ENCODE measurements at regions not wholly inside any gene's neighbourhood (a gene's known extent, or its start where the extent isn't known, plus 50 kb on each side); places are given as distances from the start of the nearest gene placed in this dataset.

DNA sequence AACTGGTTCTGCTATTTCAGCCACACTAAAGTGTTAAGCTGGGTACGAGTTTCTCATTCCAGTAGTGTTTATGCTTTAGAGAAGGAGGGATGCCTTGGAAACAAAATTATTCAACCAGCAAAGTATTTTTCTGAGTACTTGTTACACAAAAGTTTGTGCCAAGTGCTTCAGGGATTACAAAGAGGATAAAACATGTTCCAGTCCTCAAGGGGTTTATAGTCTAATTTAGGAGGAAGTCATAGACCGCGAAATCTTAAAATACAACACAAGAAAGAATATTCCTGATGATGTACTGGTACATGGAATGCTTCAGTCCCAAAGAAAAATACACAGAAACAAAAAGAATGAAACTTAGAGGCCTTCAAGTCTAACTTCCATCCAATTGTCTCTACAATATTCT, 85.4 kb upstream of the NR4A3 start:
- Mint-ChIP-seq H3K27ac (ENCODE audit: unreplicated experiment) (no peak overlapping the region), H3K4me1 (no peaks in the 10 kb centered on the region), H3K9me3 (no peaks in the 10 kb centered on the region), H3K4me3 (no peak overlapping the region), H3K36me3 (ENCODE audit: low read depth) (no peaks in the 10 kb centered on the region), H3K27me3 (ENCODE audit: low read depth) (no peaks in the 10 kb centered on the region)
- DNase-seq (ENCODE audit: low read depth, low spot score) = no peak
- TF ChIP-seq, protein P1, sequence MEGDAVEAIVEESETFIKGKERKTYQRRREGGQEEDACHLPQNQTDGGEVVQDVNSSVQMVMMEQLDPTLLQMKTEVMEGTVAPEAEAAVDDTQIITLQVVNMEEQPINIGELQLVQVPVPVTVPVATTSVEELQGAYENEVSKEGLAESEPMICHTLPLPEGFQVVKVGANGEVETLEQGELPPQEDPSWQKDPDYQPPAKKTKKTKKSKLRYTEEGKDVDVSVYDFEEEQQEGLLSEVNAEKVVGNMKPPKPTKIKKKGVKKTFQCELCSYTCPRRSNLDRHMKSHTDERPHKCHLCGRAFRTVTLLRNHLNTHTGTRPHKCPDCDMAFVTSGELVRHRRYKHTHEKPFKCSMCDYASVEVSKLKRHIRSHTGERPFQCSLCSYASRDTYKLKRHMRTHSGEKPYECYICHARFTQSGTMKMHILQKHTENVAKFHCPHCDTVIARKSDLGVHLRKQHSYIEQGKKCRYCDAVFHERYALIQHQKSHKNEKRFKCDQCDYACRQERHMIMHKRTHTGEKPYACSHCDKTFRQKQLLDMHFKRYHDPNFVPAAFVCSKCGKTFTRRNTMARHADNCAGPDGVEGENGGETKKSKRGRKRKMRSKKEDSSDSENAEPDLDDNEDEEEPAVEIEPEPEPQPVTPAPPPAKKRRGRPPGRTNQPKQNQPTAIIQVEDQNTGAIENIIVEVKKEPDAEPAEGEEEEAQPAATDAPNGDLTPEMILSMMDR (conservative IDR thresholded peaks at IDR 0.05) = no peak

DNA sequence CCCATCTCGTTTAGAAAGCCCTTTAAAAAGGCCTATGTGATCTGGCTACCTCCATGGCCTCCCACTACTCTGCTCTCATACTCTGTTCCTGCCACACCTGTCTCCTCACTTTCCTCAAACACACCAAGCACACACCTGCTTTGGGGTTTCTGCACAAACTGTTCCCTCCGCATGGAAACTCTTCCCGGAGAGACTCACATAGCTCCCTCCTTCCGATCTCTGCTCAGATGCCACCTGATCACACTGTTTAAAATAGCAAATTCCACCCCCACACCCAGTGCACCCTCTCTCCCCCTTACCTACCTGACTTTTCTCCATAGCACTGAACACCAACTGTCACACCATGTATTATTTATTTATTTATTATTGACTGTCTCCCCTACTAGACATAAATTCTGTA, 84.0 kb upstream of the NR4A3 start:
- Mint-ChIP-seq H3K4me3 (no peak overlapping the region), H3K27me3 (ENCODE audit: low read depth) (no peaks in the 10 kb centered on the region), H3K4me1 (no peaks in the 10 kb centered on the region), H3K27ac (ENCODE audit: unreplicated experiment) (no peak overlapping the region), H3K36me3 (ENCODE audit: low read depth) (no peaks in the 10 kb centered on the region), H3K9me3 (no peaks in the 10 kb centered on the region)
- no peak for DNase-seq (ENCODE audit: low read depth, low spot score)
- TF ChIP-seq, protein P1 (conservative IDR thresholded peaks at IDR 0.05) = no peak

DNA sequence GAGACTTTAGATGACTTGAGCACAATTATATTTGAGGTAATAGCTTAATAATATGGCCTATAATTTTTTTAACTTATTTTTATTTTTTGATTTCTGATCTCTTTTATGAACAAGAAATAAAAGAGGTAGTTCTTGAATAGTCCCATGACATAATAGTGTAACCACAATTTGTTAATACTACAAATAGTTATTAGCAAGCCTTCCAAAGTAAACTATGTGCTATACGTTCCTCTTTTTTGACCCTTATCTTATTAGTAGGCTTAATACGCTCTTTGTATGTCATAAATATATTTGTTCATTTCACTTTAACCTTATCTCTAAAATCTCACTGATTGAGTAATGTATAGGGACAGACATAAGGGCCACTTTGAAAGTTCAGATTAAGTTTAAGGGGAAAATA, 78.7 kb upstream of the NR4A3 start:
- Mint-ChIP-seq H3K4me1 (no peaks in the 10 kb centered on the region), H3K4me3 (no peak overlapping the region), H3K36me3 (ENCODE audit: low read depth) (no peaks in the 10 kb centered on the region), H3K27me3 (ENCODE audit: low read depth) (no peaks in the 10 kb centered on the region), H3K9me3 (no peaks in the 10 kb centered on the region), H3K27ac (ENCODE audit: unreplicated experiment) (no peak overlapping the region)
- TF ChIP-seq, protein P1 (conservative IDR thresholded peaks at IDR 0.05) = no peak
- DNase-seq (ENCODE audit: low read depth, low spot score) = no peak

DNA sequence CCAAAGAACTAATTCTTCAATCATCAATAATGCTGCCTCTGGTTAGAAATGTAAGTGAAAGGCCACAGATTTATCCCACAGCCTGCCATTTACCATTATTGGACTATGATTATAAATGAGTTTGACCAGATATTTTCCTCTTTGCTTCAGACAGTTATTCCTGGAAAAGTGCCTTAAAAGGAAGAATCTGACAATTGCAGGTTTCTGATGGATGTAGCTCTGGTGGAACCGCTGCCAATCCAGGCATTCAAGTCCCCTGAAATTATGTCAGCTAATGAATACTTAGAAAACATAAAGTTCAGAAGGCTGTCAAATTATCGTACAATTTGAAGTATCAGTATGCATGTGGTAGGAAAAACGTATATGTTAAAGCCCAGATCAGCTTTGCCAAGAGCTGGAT, 78.2 kb upstream of the NR4A3 start:
- H3K4me1 Mint-ChIP-seq = no peaks in the 10 kb centered on the region
- no peak for DNase-seq (ENCODE audit: low read depth, low spot score)
- no peak overlapping the region for H3K27ac Mint-ChIP-seq (ENCODE audit: unreplicated experiment)
- TF ChIP-seq, protein P1 (conservative IDR thresholded peaks at IDR 0.05) = no peak
- H3K27me3 Mint-ChIP-seq (ENCODE audit: low read depth) = no peaks in the 10 kb centered on the region
- no peaks in the 10 kb centered on the region for H3K9me3 Mint-ChIP-seq
- H3K4me3 Mint-ChIP-seq = no peak overlapping the region
- H3K36me3 Mint-ChIP-seq (ENCODE audit: low read depth) = no peaks in the 10 kb centered on the region

DNA sequence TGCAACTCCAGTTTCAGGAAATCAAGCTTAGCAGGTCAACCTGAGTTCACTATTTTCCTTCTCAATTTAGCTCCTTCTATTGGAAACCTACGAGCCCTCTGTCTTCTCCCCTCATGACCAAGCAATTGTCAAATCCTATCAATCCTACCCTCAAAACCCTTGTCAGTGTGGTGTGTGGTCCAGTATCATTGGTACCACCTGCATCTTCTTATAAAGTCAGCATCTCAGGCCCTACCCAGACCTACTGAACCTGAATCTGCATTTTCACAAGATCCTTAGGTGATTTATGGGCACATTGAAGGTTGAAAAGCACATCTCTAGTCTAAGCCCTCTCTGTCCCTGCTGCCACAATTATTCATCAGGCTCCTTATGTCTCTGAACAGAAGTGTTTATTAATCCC, 77.6 kb upstream of the NR4A3 start:
- H3K4me3 Mint-ChIP-seq = no peak overlapping the region
- H3K36me3 Mint-ChIP-seq (ENCODE audit: low read depth) = no peaks in the 10 kb centered on the region
- TF ChIP-seq, protein P1 (conservative IDR thresholded peaks at IDR 0.05) = no peak
- no peaks in the 10 kb centered on the region for H3K27me3 Mint-ChIP-seq (ENCODE audit: low read depth)
- no peaks in the 10 kb centered on the region for H3K9me3 Mint-ChIP-seq
- no peak for DNase-seq (ENCODE audit: low read depth, low spot score)
- no peak overlapping the region for H3K27ac Mint-ChIP-seq (ENCODE audit: unreplicated experiment)
- H3K4me1 Mint-ChIP-seq = no peaks in the 10 kb centered on the region

DNA sequence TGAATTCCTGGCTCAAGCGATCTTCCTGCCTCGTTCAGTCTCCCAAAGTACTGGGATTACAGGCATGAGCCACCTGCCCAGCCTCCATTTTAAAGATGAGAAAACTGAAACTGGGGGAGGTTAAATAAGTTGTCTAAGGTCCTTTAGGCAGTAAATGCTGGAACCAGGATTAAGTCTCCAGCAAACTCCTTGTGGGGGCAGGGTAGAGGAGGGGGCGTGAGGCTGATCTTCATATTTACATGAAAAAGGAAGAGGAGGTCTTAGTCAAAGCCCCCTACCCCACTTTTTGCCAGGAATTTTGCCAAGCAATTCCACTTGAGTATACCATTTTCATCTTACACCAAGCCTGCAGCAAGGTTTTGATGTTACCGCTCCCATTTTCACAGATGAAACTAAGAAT, 76.6 kb upstream of the NR4A3 start:
- no peak overlapping the region for H3K4me3 Mint-ChIP-seq
- H3K9me3 Mint-ChIP-seq = no peaks in the 10 kb centered on the region
- H3K27me3 Mint-ChIP-seq (ENCODE audit: low read depth) = no peaks in the 10 kb centered on the region
- H3K27ac Mint-ChIP-seq (ENCODE audit: unreplicated experiment) = no peak overlapping the region
- DNase-seq (ENCODE audit: low read depth, low spot score) = no peak
- no peaks in the 10 kb centered on the region for H3K4me1 Mint-ChIP-seq
- H3K36me3 Mint-ChIP-seq (ENCODE audit: low read depth) = no peaks in the 10 kb centered on the region
- TF ChIP-seq, protein P1 (conservative IDR thresholded peaks at IDR 0.05) = no peak

Data from neural crest cell (in vitro differentiated cells).